ENCODE measurements at regions not wholly inside any gene's neighbourhood (a gene's known extent, or its start where the extent isn't known, plus 50 kb on each side); places are given as distances from the start of the nearest gene placed in this dataset.

- DNase-seq: no peak
Measured at GRCh38 chr20:16951876-16952275, 203.7 kb downstream of the OTOR start.

GRCh38 chr20:16952965-16953364 lies 204.8 kb downstream of the OTOR start:
- DNase-seq: no peak

GRCh38 chr20:16953858-16954257 lies 205.7 kb downstream of the OTOR start:
- no peak for DNase-seq

- no peak for DNase-seq
Measured at GRCh38 chr20:16955462-16955861, 207.3 kb downstream of the OTOR start.

- no peak for DNase-seq
Measured at GRCh38 chr20:16955971-16956370, 207.8 kb downstream of the OTOR start.

- DNase-seq: no peak
Measured at GRCh38 chr20:16965401-16965800, 217.2 kb downstream of the OTOR start.

- no peak for DNase-seq
Measured at GRCh38 chr20:16966276-16966880, 218.2 kb downstream of the OTOR start.

- DNase-seq: no peak
Measured at GRCh38 chr20:16968099-16968498, 219.9 kb downstream of the OTOR start.

- no peak for DNase-seq
Measured at GRCh38 chr20:16970776-16971175, 222.6 kb downstream of the OTOR start.

GRCh38 chr20:16974080-16974854 lies 226.1 kb downstream of the OTOR start:
- no peak for DNase-seq

GRCh38 chr20:16974855-16975162 lies 226.7 kb downstream of the OTOR start:
- DNase-seq: no peak

- DNase-seq: no peak
Measured at GRCh38 chr20:16975682-16976081, 227.5 kb downstream of the OTOR start.

- no peak for DNase-seq
Measured at GRCh38 chr20:16978497-16978896, 230.3 kb downstream of the OTOR start.

- no peak for DNase-seq
Measured at GRCh38 chr20:16982091-16982726, 234.1 kb downstream of the OTOR start.

- DNase-seq: no peak
Measured at GRCh38 chr20:16984481-16984880, 236.3 kb downstream of the OTOR start.

GRCh38 chr20:17003170-17003870 lies 223.5 kb upstream of the PCSK2 start:
- no peak for DNase-seq

- no peak for DNase-seq
Measured at GRCh38 chr20:17010181-17010580, 216.7 kb upstream of the PCSK2 start.

- DNase-seq: no peak
Measured at GRCh38 chr20:17012546-17013226, 214.2 kb upstream of the PCSK2 start.

- DNase-seq: no peak
Measured at GRCh38 chr20:17014217-17014616, 212.6 kb upstream of the PCSK2 start.

- DNase-seq: no peak
Measured at GRCh38 chr20:17014756-17015366, 212.0 kb upstream of the PCSK2 start.

- no peak for DNase-seq
Measured at GRCh38 chr20:17017232-17017631, 209.6 kb upstream of the PCSK2 start.

- DNase-seq: no peak
Measured at GRCh38 chr20:17021481-17021880, 205.4 kb upstream of the PCSK2 start.

- no peak for DNase-seq
Measured at GRCh38 chr20:17023036-17023435, 203.8 kb upstream of the PCSK2 start.
